Right atrium auricular region (tissue), 2 donors: ENCODE measurements at regions not wholly inside any gene's neighbourhood (a gene's known extent, or its start where the extent isn't known, plus 50 kb on each side); places are given as distances from the start of the nearest gene placed in this dataset.
A peak's percentile ranks its signal among the peaks of the same experiment; 100 is the strongest.

Experiments used
- DNase-seq: peaks from one replicate; pipeline ENCODE4 v3.0.0-alpha.2; 2019; ENCODE audit warnings: low spot score
- H3K27ac ChIP-seq, 2 donors: fragments of 200-600 bp; sonication (generic); 1 replicate in 1 of 2; 2 replicates in 1 of 2; pipeline ENCODE4 v1.5.1; 2016 to 2019
- H3K27me3 ChIP-seq, 2 donors: fragments of 200-600 bp; sonication (generic); one replicate each; pipeline versions ENCODE4 v1.5.1 to v1.6.0; 2017 to 2019
- H3K36me3 ChIP-seq: fragments of 200-600 bp; sonication (generic); one replicate; pipeline ENCODE4 v1.5.1; 2016
- H3K4me1 ChIP-seq, 2 donors: fragments of 200-600 bp; sonication (generic); one replicate each; pipeline versions ENCODE4 v1.5.1 to v1.6.0; 2017 to 2019
- H3K4me3 ChIP-seq, 2 donors: fragments of 200-600 bp; sonication (generic); 1 replicate in 1 of 2; 2 replicates in 1 of 2; pipeline ENCODE4 v1.5.1; 2017 to 2019; ENCODE audit warnings: mild to moderate bottlenecking in 1 of 2, moderate library complexity in 1 of 2
- H3K9me3 ChIP-seq, 2 donors: fragments of 200-600 bp; sonication (generic); one replicate each; pipeline ENCODE4 v1.5.1; 2019
- CTCF ChIP-seq, 2 donors: fragments of 200-600 bp; sonication (generic); IDR thresholded peaks; one replicate each; pipeline ENCODE4 v1.5.1; 2019; ENCODE audit warnings: antibody characterized with exemption in 2 of 2

GRCh38 chr3:64756398-64756986 lies 68.7 kb upstream of the ADAMTS9 start:
- H3K4me1 ChIP-seq: peaks cover 0 to 28% of the 10 kb centered on the region in 2 donors
- no peaks in the 10 kb centered on the region for H3K27me3 ChIP-seq
- H3K9me3 ChIP-seq: no peaks in the 10 kb centered on the region
- DNase-seq: no peak
- H3K36me3 ChIP-seq: no peaks in the 10 kb centered on the region
- peak overlapping the region in 1 of 2 donors; percentile 54 for H3K27ac ChIP-seq
- no peak overlapping the region for H3K4me3 ChIP-seq
- TF ChIP-seq CTCF (IDR thresholded peaks at IDR 0.05): no peak

- TF ChIP-seq CTCF (IDR thresholded peaks at IDR 0.05): no peak
- Histone ChIP-seq H3K36me3 (no peaks in the 10 kb centered on the region), H3K4me1 (peaks cover 0 to 9% of the 10 kb centered on the region in 2 donors), H3K4me3 (no peak overlapping the region), H3K9me3 (no peaks in the 10 kb centered on the region), H3K27me3 (no peaks in the 10 kb centered on the region), H3K27ac (no peak overlapping the region)
- DNase-seq: no peak
Measured at GRCh38 chr3:64748244-64748904, 60.6 kb upstream of the ADAMTS9 start.

- Histone ChIP-seq H3K27me3 (no peaks in the 10 kb centered on the region), H3K36me3 (no peaks in the 10 kb centered on the region), H3K9me3 (no peaks in the 10 kb centered on the region), H3K4me1 (peaks cover 0 to 9% of the 10 kb centered on the region in 2 donors), H3K4me3 (no peak overlapping the region), H3K27ac (no peak overlapping the region)
- DNase-seq: no peak
- no peak for TF ChIP-seq CTCF (IDR thresholded peaks at IDR 0.05)
Measured at GRCh38 chr3:64747679-64748078, 59.9 kb upstream of the ADAMTS9 start.

DNA sequence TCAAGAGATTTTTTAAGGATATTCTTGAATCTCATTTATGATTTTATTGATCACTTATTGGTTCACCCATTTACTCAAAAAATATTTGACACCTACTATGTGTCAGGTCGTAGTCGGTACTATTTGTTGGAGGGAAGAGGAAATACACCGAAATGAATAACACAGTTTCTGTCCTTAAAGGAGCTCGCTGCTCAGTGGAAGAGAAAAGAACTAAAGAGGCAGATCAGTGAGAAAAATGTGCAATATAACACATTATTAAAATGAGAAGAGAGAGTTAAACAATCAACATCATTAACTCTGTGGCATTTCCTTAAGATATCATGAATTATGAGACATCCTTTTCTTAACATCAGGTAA lies 56.1 kb upstream of the ADAMTS9 start:
- Histone ChIP-seq H3K4me3 (no peak overlapping the region), H3K9me3 (no peaks in the 10 kb centered on the region), H3K27ac (no peak overlapping the region), H3K36me3 (no peaks in the 10 kb centered on the region), H3K27me3 (no peaks in the 10 kb centered on the region), H3K4me1 (peaks cover 0 to 15% of the 10 kb centered on the region in 2 donors)
- TF ChIP-seq CTCF (IDR thresholded peaks at IDR 0.05): no peak
- no peak for DNase-seq

GRCh38 chr3:64743156-64743886 lies 55.5 kb upstream of the ADAMTS9 start:
- Histone ChIP-seq H3K27me3 (no peaks in the 10 kb centered on the region), H3K4me3 (no peak overlapping the region), H3K27ac (no peak overlapping the region), H3K4me1 (peaks cover 0 to 10% of the 10 kb centered on the region in 2 donors), H3K36me3 (no peaks in the 10 kb centered on the region), H3K9me3 (no peaks in the 10 kb centered on the region)
- TF ChIP-seq CTCF (IDR thresholded peaks at IDR 0.05): no peak
- DNase-seq: no peak
